Transverse colon (tissue), 4 donors: ENCODE measurements at regions not wholly inside any gene's neighbourhood (a gene's known extent, or its start where the extent isn't known, plus 50 kb on each side); places are given as distances from the start of the nearest gene placed in this dataset.

Experiments
- DNase-seq: peaks from one replicate; pipeline ENCODE4 v3.0.0-alpha.2; 2019
- H3K27ac ChIP-seq, 4 donors: fragments of 200-600 bp; sonication (generic); 2 replicates each; pipeline ENCODE4 v1.5.1; 2016 to 2018; ENCODE audit warnings: inconsistent platforms in 4 of 4
- H3K27me3 ChIP-seq: fragments of 200-600 bp; sonication (generic); 2 replicates; pipeline ENCODE4 v1.5.1; 2017; ENCODE audit warnings: inconsistent platforms
- H3K36me3 ChIP-seq, 4 donors: fragments of 200-600 bp; sonication (generic); 2 replicates each; pipeline ENCODE4 v1.5.1; 2017 to 2019; ENCODE audit warnings: inconsistent platforms in 4 of 4
- H3K4me1 ChIP-seq, 4 donors: fragments of 200-600 bp; sonication (generic); 2 replicates each; pipeline ENCODE4 v1.5.1; 2017 to 2020; ENCODE audit warnings: inconsistent platforms in 4 of 4
- H3K4me3 ChIP-seq, 4 donors: fragments of 200-600 bp; sonication (generic); 1 replicate in 1 of 4; 2 replicates in 3 of 4; pipeline versions ENCODE4 v1.5.1 to v1.6.1; 2017 to 2019; ENCODE audit warnings: inconsistent platforms in 4 of 4
- H3K9me3 ChIP-seq, 2 donors: fragments of 200-600 bp; sonication (generic); 2 replicates each; pipeline ENCODE4 v1.5.1; 2017 to 2019; ENCODE audit warnings: inconsistent platforms in 2 of 2
- CTCF ChIP-seq, 5 experiments: fragments of 200-600 bp in 3 of 5; fragments of 450-650 bp in 2 of 5; sonication (generic) in 3 of 5; IDR thresholded peaks; 1 replicate in 2 of 5; 2 replicates in 3 of 5; pipeline ENCODE4 v1.5.1; 2016 to 2017; ENCODE audit warnings: antibody characterized with exemption in 5 of 5, inconsistent platforms in 3 of 5, mild to moderate bottlenecking in 2 of 5, moderate library complexity in 1 of 5
- EP300 ChIP-seq: sonication (generic); formaldehyde crosslinking; IDR thresholded peaks from one replicate; pipeline ENCODE4 v1.6.1; 2017; ENCODE audit warnings: antibody characterized with exemption, low read depth
- POLR2A ChIP-seq: fragments of 450-650 bp; IDR thresholded peaks from one replicate; pipeline ENCODE4 v1.6.1; 2016; ENCODE audit warnings: antibody characterized with exemption, mild to moderate bottlenecking, moderate library complexity
- POLR2AphosphoS5 ChIP-seq, 3 donors: sonication (generic); formaldehyde crosslinking; IDR thresholded peaks; one replicate each; pipeline ENCODE4 v1.6.1; 2016; ENCODE audit warnings: antibody characterized with exemption in 3 of 3
- WGBS, 2 donors: methylation state at CpG; one replicate each; pipeline ENCODE4 v1.1.5; 2018; ENCODE audit warnings: low coverage in 1 of 2; 5-methylcytosine and 5-hydroxymethylcytosine counted together
- in situ Hi-C, 4 donors: fragments of 200-750 bp; cut with MboI; loops; one replicate each; pipeline versions ENCODE4 v1.15.0 to v1.15.1; 2017; ENCODE audit warnings: low sequenced_read_pairs in 3 of 4, low pct_ligation_motif_present in 1 of 4, low pct_unique_long_range_greater_than_20kb in 1 of 4
- intact Hi-C: fragments of 100-400 bp; cut with DNase I; formaldehyde crosslinking; loops from one replicate; pipeline ENCODE4 v1.15.1; 2023; ENCODE audit warnings: low total_unique reads

GRCh38 chr4:32589097-32589496, 1868.9 kb downstream of the PCDH7 start:
- H3K27ac ChIP-seq = no peak overlapping the region
- in situ Hi-C loops (no loop called here), intact Hi-C loops (no loop called here)
- TF ChIP-seq POLR2AphosphoS5 (IDR thresholded peaks at IDR 0.05) (no peak), CTCF (IDR thresholded peaks at IDR 0.05) (no peak), POLR2A (no peak), EP300 (no peak)
- no peaks in the 10 kb centered on the region for H3K9me3 ChIP-seq
- no peaks in the 10 kb centered on the region for H3K36me3 ChIP-seq
- no peaks in the 10 kb centered on the region for H3K27me3 ChIP-seq
- H3K4me3 ChIP-seq = no peak overlapping the region
- H3K4me1 ChIP-seq = no peaks in the 10 kb centered on the region
- DNase-seq = no peak
- 20 to 28% methylated on average over 1 to 2 of the region's 2 CpGs for whole genome bisulfite sequencing, 2 donors

GRCh38 chr4:32589853-32590252, 1869.7 kb downstream of the PCDH7 start:
- 51 to 64% methylated on average over 2 of the region's 2 CpGs for WGBS, 2 donors
- intact Hi-C loops = no loop called here
- Histone ChIP-seq H3K36me3 (no peaks in the 10 kb centered on the region), H3K4me1 (no peaks in the 10 kb centered on the region), H3K27me3 (no peaks in the 10 kb centered on the region), H3K27ac (no peak overlapping the region), H3K9me3 (no peaks in the 10 kb centered on the region), H3K4me3 (no peak overlapping the region)
- in situ Hi-C loops = no loop called here
- TF ChIP-seq POLR2A (no peak), POLR2AphosphoS5 (IDR thresholded peaks at IDR 0.05) (no peak), EP300 (no peak), CTCF (IDR thresholded peaks at IDR 0.05) (no peak)
- no peak for DNase-seq

- no peak overlapping the region for H3K27ac ChIP-seq
- DNase-seq = no peak
- H3K4me3 ChIP-seq = no peak overlapping the region
- intact Hi-C loops (no loop called here), in situ Hi-C loops (no loop called here)
- H3K4me1 ChIP-seq = no peaks in the 10 kb centered on the region
- no peaks in the 10 kb centered on the region for H3K27me3 ChIP-seq
- TF ChIP-seq POLR2A (no peak), POLR2AphosphoS5 (IDR thresholded peaks at IDR 0.05) (no peak), CTCF (IDR thresholded peaks at IDR 0.05) (no peak), EP300 (no peak)
- no peaks in the 10 kb centered on the region for H3K9me3 ChIP-seq
- 68 to 78% methylated on average over 1 of the region's 1 CpG for WGBS, 2 donors
- H3K36me3 ChIP-seq = no peaks in the 10 kb centered on the region
Observed at GRCh38 chr4:32597354-32597753, 1877.2 kb downstream of the PCDH7 start.

- Histone ChIP-seq H3K27ac (no peak overlapping the region), H3K36me3 (no peaks in the 10 kb centered on the region), H3K4me3 (no peak overlapping the region), H3K9me3 (no peaks in the 10 kb centered on the region), H3K27me3 (no peaks in the 10 kb centered on the region), H3K4me1 (no peaks in the 10 kb centered on the region)
- intact Hi-C loops = no loop called here
- in situ Hi-C loops = no loop called here
- TF ChIP-seq CTCF (IDR thresholded peaks at IDR 0.05) (no peak), POLR2A (no peak), POLR2AphosphoS5 (IDR thresholded peaks at IDR 0.05) (no peak), EP300 (no peak)
- no peak for DNase-seq
- 65 to 69% methylated on average over 1 to 3 of the region's 3 CpGs for WGBS, 2 donors
Observed at GRCh38 chr4:32601848-32602247, 1881.7 kb downstream of the PCDH7 start.
